GM21390 (cell line): ENCODE measurements at regions not wholly inside any gene's neighbourhood (a gene's known extent, or its start where the extent isn't known, plus 50 kb on each side); places are given as distances from the start of the nearest gene placed in this dataset.

Experiments
- ATAC-seq: cut with Tn5 transposase; IDR thresholded peaks from one replicate; pipeline ENCODE4 v1.9.1; 2021; ENCODE audit not compliant: unreplicated experiment

GRCh38 chr15:69854521-69855181, 243.1 kb downstream of the TLE3 start:
- ATAC-seq = no peak

- ATAC-seq = no peak
These were observed 242.3 kb downstream of the TLE3 start for GRCh38 chr15:69855258-69856000.

- no peak for ATAC-seq
These were observed 240.5 kb downstream of the TLE3 start for GRCh38 chr15:69857250-69857649.

- no peak for ATAC-seq
These were observed 239.9 kb downstream of the TLE3 start for GRCh38 chr15:69857686-69858391.

GRCh38 chr15:69858456-69858855, 239.3 kb downstream of the TLE3 start:
- ATAC-seq = no peak

- ATAC-seq = no peak
These were observed 237.9 kb downstream of the TLE3 start for GRCh38 chr15:69859866-69860265.

GRCh38 chr15:69860321-69860720, 237.4 kb downstream of the TLE3 start:
- ATAC-seq = no peak

- no peak for ATAC-seq
These were observed 236.8 kb downstream of the TLE3 start for GRCh38 chr15:69860921-69861320.

- ATAC-seq = no peak
These were observed 236.2 kb downstream of the TLE3 start for GRCh38 chr15:69861331-69862171.

GRCh38 chr15:69862540-69862939, 235.2 kb downstream of the TLE3 start:
- no peak for ATAC-seq

GRCh38 chr15:69863446-69863845, 234.3 kb downstream of the TLE3 start:
- no peak for ATAC-seq

- no peak for ATAC-seq
These were observed 232.3 kb downstream of the TLE3 start for GRCh38 chr15:69865369-69865768.

- ATAC-seq = no peak
These were observed 229.0 kb downstream of the TLE3 start for GRCh38 chr15:69868756-69869155.

GRCh38 chr15:69869291-69869690, 228.4 kb downstream of the TLE3 start:
- no peak for ATAC-seq

GRCh38 chr15:69869881-69870505, 227.7 kb downstream of the TLE3 start:
- no peak for ATAC-seq

- no peak for ATAC-seq
These were observed 226.1 kb downstream of the TLE3 start for GRCh38 chr15:69871511-69872134.

- ATAC-seq = no peak
These were observed 223.9 kb downstream of the TLE3 start for GRCh38 chr15:69873807-69874206.

- ATAC-seq = no peak
These were observed 223.4 kb downstream of the TLE3 start for GRCh38 chr15:69874321-69874720.

- ATAC-seq = no peak
These were observed 221.4 kb downstream of the TLE3 start for GRCh38 chr15:69876064-69876940.
